Endothelial cell of umbilical vein (primary cell): ENCODE measurements at regions not wholly inside any gene's neighbourhood (a gene's known extent, or its start where the extent isn't known, plus 50 kb on each side); places are given as distances from the start of the nearest gene placed in this dataset.

Experiments used
- EZH2 ChIP-seq: IDR thresholded peaks from 2 replicates; pipeline ENCODE4 v1.6.1; 2012; ENCODE audit warnings: borderline replicate concordance, low read depth, mild to moderate bottlenecking, moderate library complexity, low read length, inconsistent platforms; ENCODE audit not compliant: severe bottlenecking
- GATA2 ChIP-seq: IDR thresholded peaks from 2 replicates; pipeline ENCODE4 v1.7.0; 2011; ENCODE audit warnings: low read depth, mild to moderate bottlenecking, moderate library complexity, mixed read lengths, low read length; ENCODE audit not compliant: insufficient read length, insufficient read depth
- JUN ChIP-seq: IDR thresholded peaks from 2 replicates; pipeline ENCODE4 v1.6.1; 2011; ENCODE audit warnings: borderline replicate concordance, low read depth; ENCODE audit not compliant: insufficient read length, insufficient read depth
- POLR2A ChIP-seq: IDR thresholded peaks from 2 replicates; pipeline ENCODE4 v1.6.1; 2012; ENCODE audit warnings: low read depth, mild to moderate bottlenecking, control low read depth, low read length
- POLR2AphosphoS5 ChIP-seq: IDR thresholded peaks from 2 replicates; pipeline ENCODE4 v1.6.1; 2012; ENCODE audit warnings: low read depth, mild to moderate bottlenecking, control low read depth, low read length, moderate library complexity; ENCODE audit not compliant: insufficient read depth
- TF ChIP-seq, protein P1 (sequence below), 2 donors: IDR thresholded peaks; 1 replicate in 1 of 2; 2 replicates in 1 of 2; pipeline ENCODE4 v1.5.1; 2011; ENCODE audit warnings: low read length in 2 of 2, mild to moderate bottlenecking in 2 of 2, moderate library complexity in 2 of 2, control low read depth in 1 of 2, inconsistent platforms in 1 of 2, low read depth in 1 of 2; ENCODE audit not compliant: insufficient read depth in 1 of 2; ENCODE audit errors: extremely low read depth in 1 of 2
- TF ChIP-seq, protein P2 (sequence below): IDR thresholded peaks from 2 replicates; pipeline ENCODE4 v1.6.1; 2011; ENCODE audit not compliant: insufficient read depth, insufficient read length

DNA sequence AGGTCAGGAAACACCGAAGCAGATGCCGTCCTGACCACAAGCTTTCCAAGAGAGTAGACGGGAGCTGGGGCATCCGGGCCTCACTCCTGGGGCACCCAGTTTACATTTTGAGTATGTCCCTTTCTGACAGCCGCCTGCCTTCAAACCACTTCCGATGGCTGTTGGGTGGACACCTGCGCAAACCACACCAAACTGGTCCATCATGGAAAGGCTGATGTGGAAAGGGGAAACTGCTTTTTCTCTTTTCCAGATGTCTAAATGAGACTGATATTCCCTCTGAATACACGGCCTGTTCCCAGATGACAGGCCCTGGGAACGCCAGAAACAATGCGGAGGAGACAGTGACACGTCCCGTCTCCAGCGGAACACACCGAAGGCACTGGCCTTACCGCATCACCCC, 290.0 kb upstream of the SALL3 start:
- TF ChIP-seq POLR2AphosphoS5 (no peak), POLR2A (no peak), EZH2 (no peak), JUN (no peak), GATA2 (no peak)
- TF ChIP-seq, protein P1, sequence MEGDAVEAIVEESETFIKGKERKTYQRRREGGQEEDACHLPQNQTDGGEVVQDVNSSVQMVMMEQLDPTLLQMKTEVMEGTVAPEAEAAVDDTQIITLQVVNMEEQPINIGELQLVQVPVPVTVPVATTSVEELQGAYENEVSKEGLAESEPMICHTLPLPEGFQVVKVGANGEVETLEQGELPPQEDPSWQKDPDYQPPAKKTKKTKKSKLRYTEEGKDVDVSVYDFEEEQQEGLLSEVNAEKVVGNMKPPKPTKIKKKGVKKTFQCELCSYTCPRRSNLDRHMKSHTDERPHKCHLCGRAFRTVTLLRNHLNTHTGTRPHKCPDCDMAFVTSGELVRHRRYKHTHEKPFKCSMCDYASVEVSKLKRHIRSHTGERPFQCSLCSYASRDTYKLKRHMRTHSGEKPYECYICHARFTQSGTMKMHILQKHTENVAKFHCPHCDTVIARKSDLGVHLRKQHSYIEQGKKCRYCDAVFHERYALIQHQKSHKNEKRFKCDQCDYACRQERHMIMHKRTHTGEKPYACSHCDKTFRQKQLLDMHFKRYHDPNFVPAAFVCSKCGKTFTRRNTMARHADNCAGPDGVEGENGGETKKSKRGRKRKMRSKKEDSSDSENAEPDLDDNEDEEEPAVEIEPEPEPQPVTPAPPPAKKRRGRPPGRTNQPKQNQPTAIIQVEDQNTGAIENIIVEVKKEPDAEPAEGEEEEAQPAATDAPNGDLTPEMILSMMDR (IDR thresholded peaks at IDR 0.05; ENCODE audit: extremely low read depth in 1 of 2, insufficient read depth in 1 of 2, low read depth in 1 of 2, low read length in 2 of 2), result no peak
- TF ChIP-seq, protein P2, sequence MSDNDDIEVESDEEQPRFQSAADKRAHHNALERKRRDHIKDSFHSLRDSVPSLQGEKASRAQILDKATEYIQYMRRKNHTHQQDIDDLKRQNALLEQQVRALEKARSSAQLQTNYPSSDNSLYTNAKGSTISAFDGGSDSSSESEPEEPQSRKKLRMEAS, result no peak
